ENCODE measurements at regions not wholly inside any gene's neighbourhood (a gene's known extent, or its start where the extent isn't known, plus 50 kb on each side); places are given as distances from the start of the nearest gene placed in this dataset.

GRCh38 chr7:15855525-15856109 lies 169.1 kb upstream of the MEOX2 start:
- DNase-seq (ENCODE audit: low read depth) = no peak

- no peak for DNase-seq (ENCODE audit: low read depth)
These were observed 168.5 kb upstream of the MEOX2 start for GRCh38 chr7:15854841-15855524.

GRCh38 chr7:15853832-15854470 lies 167.5 kb upstream of the MEOX2 start:
- no peak for DNase-seq (ENCODE audit: low read depth)

GRCh38 chr7:15851201-15851600 lies 164.7 kb upstream of the MEOX2 start:
- no peak for DNase-seq (ENCODE audit: low read depth)

GRCh38 chr7:15848901-15849300 lies 162.4 kb upstream of the MEOX2 start:
- DNase-seq (ENCODE audit: low read depth) = no peak

- no peak for DNase-seq (ENCODE audit: low read depth)
These were observed 161.9 kb upstream of the MEOX2 start for GRCh38 chr7:15848362-15848761.

- no peak for DNase-seq (ENCODE audit: low read depth)
These were observed 159.4 kb upstream of the MEOX2 start for GRCh38 chr7:15845868-15846267.

GRCh38 chr7:15845461-15845860 lies 159.0 kb upstream of the MEOX2 start:
- no peak for DNase-seq (ENCODE audit: low read depth)

GRCh38 chr7:15839416-15840100 lies 153.1 kb upstream of the MEOX2 start:
- no peak for DNase-seq (ENCODE audit: low read depth)

- DNase-seq (ENCODE audit: low read depth) = no peak
These were observed 151.8 kb upstream of the MEOX2 start for GRCh38 chr7:15838265-15838664.

- DNase-seq (ENCODE audit: low read depth) = no peak
These were observed 150.9 kb upstream of the MEOX2 start for GRCh38 chr7:15837306-15837950.

GRCh38 chr7:15836651-15837050 lies 150.2 kb upstream of the MEOX2 start:
- no peak for DNase-seq (ENCODE audit: low read depth)

- no peak for DNase-seq (ENCODE audit: low read depth)
These were observed 149.6 kb upstream of the MEOX2 start for GRCh38 chr7:15836041-15836440.

- DNase-seq (ENCODE audit: low read depth) = no peak
These were observed 148.0 kb upstream of the MEOX2 start for GRCh38 chr7:15834446-15834845.

GRCh38 chr7:15832996-15833395 lies 146.5 kb upstream of the MEOX2 start:
- no peak for DNase-seq (ENCODE audit: low read depth)

GRCh38 chr7:15831606-15832005 lies 145.1 kb upstream of the MEOX2 start:
- DNase-seq (ENCODE audit: low read depth) = no peak

- no peak for DNase-seq (ENCODE audit: low read depth)
These were observed 143.2 kb upstream of the MEOX2 start for GRCh38 chr7:15829691-15830090.

GRCh38 chr7:15828881-15829280 lies 142.4 kb upstream of the MEOX2 start:
- DNase-seq (ENCODE audit: low read depth) = no peak

GRCh38 chr7:15821484-15822427 lies 135.3 kb upstream of the MEOX2 start:
- DNase-seq (ENCODE audit: low read depth) = no peak

- DNase-seq (ENCODE audit: low read depth) = no peak
These were observed 133.8 kb upstream of the MEOX2 start for GRCh38 chr7:15820319-15820718.

GRCh38 chr7:15816835-15817426 lies 130.4 kb upstream of the MEOX2 start:
- no peak for DNase-seq (ENCODE audit: low read depth)
